AG04450 (cell line): ENCODE measurements at regions not wholly inside any gene's neighbourhood (a gene's known extent, or its start where the extent isn't known, plus 50 kb on each side); places are given as distances from the start of the nearest gene placed in this dataset.

Experiments used
- CTCF ChIA-PET: fragments of 300-600, 350-600 bp; formaldehyde crosslinking; extraction: SDS; loops from one replicate; lab custom pipeline; 2022; ENCODE audit warnings: antibody characterized with exemption, inconsistent platforms; lab: Charles Lee
- POLR2A ChIA-PET: fragments of 350-600 bp; formaldehyde crosslinking; extraction: SDS; loops from one replicate; lab custom pipeline; 2021; ENCODE audit warnings: antibody characterized with exemption, inconsistent platforms; lab: Yijun Ruan, JAX
- DNase-seq: peaks from one replicate; pipeline ENCODE4 v3.0.0-alpha.2; 2011; ENCODE audit warnings: low read depth, low spot score
- H3K27ac ChIP-seq: one replicate; pipeline ENCODE4 v1.5.1; 2012; ENCODE audit warnings: low read depth, low read length, control low read depth
- H3K27me3 ChIP-seq: one replicate; pipeline ENCODE4 v1.6.0; 2012; ENCODE audit warnings: low read length; ENCODE audit not compliant: control insufficient read depth, insufficient read depth
- H3K4me3 ChIP-seq: 2 replicates; pipeline ENCODE4 v1.5.1; 2011; ENCODE audit warnings: mild to moderate bottlenecking, low read depth, low read length, control low read depth
- H3K9me3 ChIP-seq: 2 replicates; pipeline ENCODE4 v1.5.1; 2012; ENCODE audit warnings: low read length; ENCODE audit not compliant: control insufficient read depth, insufficient read depth
- TF ChIP-seq, protein P1 (sequence below): IDR thresholded peaks from 2 replicates; pipeline ENCODE4 v1.5.1; 2011; ENCODE audit warnings: low read depth, low read length, control low read depth, inconsistent platforms

DNA sequence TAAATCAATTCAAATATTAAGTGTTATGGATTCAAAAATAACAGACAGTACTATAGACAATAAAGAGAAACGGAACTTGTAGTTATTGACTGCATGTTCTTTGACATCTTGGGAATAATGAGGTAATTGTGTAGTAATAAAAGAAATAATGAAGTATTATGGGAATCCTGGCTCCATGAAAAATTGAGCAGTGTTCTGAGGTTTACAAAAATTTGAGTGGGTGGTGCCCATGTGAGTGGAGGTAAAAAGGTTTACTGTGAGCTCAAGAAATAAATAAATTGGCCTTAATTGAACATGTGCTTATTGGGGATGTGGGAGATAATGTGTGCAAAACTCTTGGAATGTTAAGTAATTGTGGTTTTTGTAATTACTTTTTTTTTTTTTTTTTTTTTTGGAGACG, 1013.7 kb upstream of the GJE1 start:
- TF ChIP-seq, protein P1, sequence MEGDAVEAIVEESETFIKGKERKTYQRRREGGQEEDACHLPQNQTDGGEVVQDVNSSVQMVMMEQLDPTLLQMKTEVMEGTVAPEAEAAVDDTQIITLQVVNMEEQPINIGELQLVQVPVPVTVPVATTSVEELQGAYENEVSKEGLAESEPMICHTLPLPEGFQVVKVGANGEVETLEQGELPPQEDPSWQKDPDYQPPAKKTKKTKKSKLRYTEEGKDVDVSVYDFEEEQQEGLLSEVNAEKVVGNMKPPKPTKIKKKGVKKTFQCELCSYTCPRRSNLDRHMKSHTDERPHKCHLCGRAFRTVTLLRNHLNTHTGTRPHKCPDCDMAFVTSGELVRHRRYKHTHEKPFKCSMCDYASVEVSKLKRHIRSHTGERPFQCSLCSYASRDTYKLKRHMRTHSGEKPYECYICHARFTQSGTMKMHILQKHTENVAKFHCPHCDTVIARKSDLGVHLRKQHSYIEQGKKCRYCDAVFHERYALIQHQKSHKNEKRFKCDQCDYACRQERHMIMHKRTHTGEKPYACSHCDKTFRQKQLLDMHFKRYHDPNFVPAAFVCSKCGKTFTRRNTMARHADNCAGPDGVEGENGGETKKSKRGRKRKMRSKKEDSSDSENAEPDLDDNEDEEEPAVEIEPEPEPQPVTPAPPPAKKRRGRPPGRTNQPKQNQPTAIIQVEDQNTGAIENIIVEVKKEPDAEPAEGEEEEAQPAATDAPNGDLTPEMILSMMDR: no peak
- Histone ChIP-seq H3K9me3 (no peaks in the 10 kb centered on the region), H3K27ac (no peak overlapping the region), H3K27me3 (no peaks in the 10 kb centered on the region), H3K4me3 (no peak overlapping the region)
- CTCF ChIA-PET: interaction anchor here (0.7 kb wide), 1 partner anchor 216 kb away, joined by 3 read pairs; no protein-coding TSS in a partner anchor
- no peak for DNase-seq
- POLR2A ChIA-PET: no interaction called here

DNA sequence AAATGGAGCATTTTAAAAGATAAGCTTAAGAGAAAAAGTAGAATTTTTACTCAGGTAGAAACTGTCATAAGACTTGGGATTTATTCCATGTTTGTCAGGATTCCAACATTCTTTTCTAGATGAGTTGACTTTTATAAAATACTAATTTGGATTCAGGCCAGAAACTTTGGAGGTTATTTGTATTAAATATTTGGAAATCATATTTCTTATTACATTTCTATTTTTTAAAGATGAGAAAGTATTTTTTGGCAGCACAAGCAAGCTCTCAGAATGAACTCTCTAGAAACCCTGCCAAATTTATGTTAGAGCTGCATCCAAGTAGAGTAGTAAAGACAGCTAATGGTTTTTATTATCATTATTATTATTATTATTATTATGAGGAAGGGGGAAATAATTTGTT, 1014.9 kb upstream of the GJE1 start:
- TF ChIP-seq, protein P1: no peak
- Histone ChIP-seq H3K4me3 (no peak overlapping the region), H3K27me3 (no peaks in the 10 kb centered on the region), H3K9me3 (no peaks in the 10 kb centered on the region), H3K27ac (no peak overlapping the region)
- DNase-seq: no peak
- CTCF ChIA-PET: no interaction called here
- POLR2A ChIA-PET: no interaction called here

DNA sequence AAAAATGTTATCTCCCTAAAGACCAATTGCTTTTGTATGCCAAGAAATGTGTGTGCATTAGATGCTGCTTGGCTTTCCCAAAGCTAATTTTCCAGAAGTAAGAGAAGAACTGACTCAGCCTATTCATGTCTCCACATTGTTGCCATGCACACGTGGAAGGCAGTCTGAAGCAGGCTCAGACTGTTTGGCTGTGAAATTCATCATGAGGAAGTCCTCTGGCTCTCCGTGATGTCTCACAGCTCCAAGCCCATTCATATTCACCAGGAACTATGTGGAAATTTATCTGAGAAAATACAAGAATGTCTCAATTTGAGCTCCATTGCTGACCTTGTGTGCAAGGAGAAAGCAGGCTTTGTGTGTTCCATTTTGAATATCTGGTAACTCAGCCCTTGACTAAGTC, 1022.2 kb upstream of the GJE1 start:
- no peak for DNase-seq
- Histone ChIP-seq H3K27me3 (no peaks in the 10 kb centered on the region), H3K9me3 (no peaks in the 10 kb centered on the region), H3K4me3 (no peak overlapping the region), H3K27ac (no peak overlapping the region)
- TF ChIP-seq, protein P1: no peak
- ChIA-PET CTCF (no interaction called here), POLR2A (no interaction called here)

DNA sequence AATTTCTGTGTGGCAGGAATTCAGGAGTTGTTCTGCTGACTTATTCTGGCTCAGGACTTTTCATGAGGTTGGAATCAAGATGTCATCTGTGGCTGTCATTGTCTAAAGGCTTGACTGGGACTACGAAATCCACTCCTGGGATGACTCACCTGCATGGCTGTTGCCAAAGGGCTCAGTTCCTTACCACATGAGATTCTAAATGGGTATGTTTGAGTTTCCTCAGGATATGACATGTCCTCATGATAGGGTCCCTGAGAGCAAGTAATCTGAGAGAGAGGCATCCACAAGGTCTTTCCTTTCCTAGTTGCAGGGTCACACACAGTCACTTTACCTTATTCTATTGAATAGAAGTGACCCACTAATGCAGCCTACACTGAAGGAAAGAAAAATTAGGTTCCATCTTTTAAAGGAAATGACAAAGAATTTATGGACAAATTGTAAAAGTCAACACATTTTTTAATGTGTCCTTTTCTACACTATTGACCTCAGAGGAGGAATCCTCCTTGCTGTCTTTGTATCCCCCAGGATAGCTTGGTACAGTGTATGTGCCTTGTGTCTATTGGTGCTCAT, 1025.0 kb upstream of the GJE1 start:
- CTCF ChIA-PET: no interaction called here
- POLR2A ChIA-PET: no interaction called here
- no peaks in the 10 kb centered on the region for H3K9me3 ChIP-seq
- TF ChIP-seq, protein P1: no peak
- no peak overlapping the region for H3K4me3 ChIP-seq
- H3K27me3 ChIP-seq: no peaks in the 10 kb centered on the region
- DNase-seq: no peak
- no peak overlapping the region for H3K27ac ChIP-seq

DNA sequence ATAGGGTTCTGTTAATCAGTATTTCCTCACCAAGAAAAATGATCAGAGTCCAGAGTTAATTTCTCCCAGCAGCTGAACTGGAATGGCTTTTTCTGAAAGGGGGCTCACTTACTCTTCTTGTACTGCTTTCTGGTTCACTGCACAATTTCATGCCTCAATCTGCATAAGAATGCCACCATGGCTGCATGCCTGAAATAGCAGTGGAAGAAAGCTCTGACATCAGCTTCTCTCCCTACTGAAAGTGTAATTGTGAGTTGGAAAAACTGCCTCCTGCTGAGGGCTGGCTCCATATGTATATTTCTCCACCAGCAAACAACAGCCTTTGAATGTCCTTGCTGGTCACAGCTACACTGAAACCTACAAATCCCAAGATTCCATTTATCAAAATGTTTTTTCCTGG, 1027.2 kb upstream of the GJE1 start:
- CTCF ChIA-PET: no interaction called here
- Histone ChIP-seq H3K4me3 (no peak overlapping the region), H3K27me3 (no peaks in the 10 kb centered on the region), H3K27ac (no peak overlapping the region), H3K9me3 (no peaks in the 10 kb centered on the region)
- DNase-seq: no peak
- TF ChIP-seq, protein P1: no peak
- POLR2A ChIA-PET: no interaction called here
